Skeletal muscle satellite cell (primary cell): ENCODE measurements at regions not wholly inside any gene's neighbourhood (a gene's known extent, or its start where the extent isn't known, plus 50 kb on each side); places are given as distances from the start of the nearest gene placed in this dataset.

Experiments used
- H3K27me3 ChIP-seq: 2 replicates; pipeline ENCODE4 v1.7.0; 2013; ENCODE audit warnings: low read length; ENCODE audit not compliant: control insufficient read depth, insufficient read depth
- H3K36me3 ChIP-seq: 2 replicates; pipeline ENCODE4 v1.7.0; 2013; ENCODE audit warnings: mild to moderate bottlenecking, control low read depth, low read length; ENCODE audit not compliant: insufficient read depth
- H3K4me1 ChIP-seq: 2 replicates; pipeline ENCODE4 v1.7.0; 2013; ENCODE audit warnings: low read length; ENCODE audit not compliant: control insufficient read depth, insufficient read depth
- H3K4me2 ChIP-seq: 2 replicates; pipeline ENCODE4 v1.7.0; 2013; ENCODE audit warnings: mild to moderate bottlenecking, low read length
- H3K4me3 ChIP-seq: 2 replicates; pipeline ENCODE4 v1.7.0; 2013; ENCODE audit warnings: low read length
- H3K9ac ChIP-seq: 2 replicates; pipeline ENCODE4 v1.7.0; 2013; ENCODE audit warnings: mild to moderate bottlenecking, low read depth, low read length, moderate library complexity
- H3K9me3 ChIP-seq: replicated peaks from 2 replicates; pipeline ENCODE4 v1.7.0; 2013; ENCODE audit warnings: mild to moderate bottlenecking, control low read depth, low read length

- H3K4me1 ChIP-seq: no peaks in the 10 kb centered on the region
These were observed 156.5 kb downstream of the SH3BGRL2 start for GRCh38 chr6:79787626-79788025.

GRCh38 chr6:79784395-79784753 lies 153.2 kb downstream of the SH3BGRL2 start:
- H3K9ac ChIP-seq: no peak overlapping the region
- no peaks in the 10 kb centered on the region for H3K4me1 ChIP-seq
- H3K27me3 ChIP-seq: peaks cover 8% of the 10 kb centered on the region
- H3K4me2 ChIP-seq: no peak overlapping the region
- H3K9me3 ChIP-seq: no peaks in the 10 kb centered on the region
- no peaks in the 10 kb centered on the region for H3K36me3 ChIP-seq
- H3K4me3 ChIP-seq: no peak overlapping the region

More at GRCh38 chr6:79787626-79788025, 156.5 kb downstream of the SH3BGRL2 start:
- no peak overlapping the region for H3K4me2 ChIP-seq
- H3K36me3 ChIP-seq: no peaks in the 10 kb centered on the region
- H3K27me3 ChIP-seq: peaks cover 8% of the 10 kb centered on the region
- H3K9ac ChIP-seq: no peak overlapping the region
- no peaks in the 10 kb centered on the region for H3K9me3 ChIP-seq
- no peak overlapping the region for H3K4me3 ChIP-seq

DNA sequence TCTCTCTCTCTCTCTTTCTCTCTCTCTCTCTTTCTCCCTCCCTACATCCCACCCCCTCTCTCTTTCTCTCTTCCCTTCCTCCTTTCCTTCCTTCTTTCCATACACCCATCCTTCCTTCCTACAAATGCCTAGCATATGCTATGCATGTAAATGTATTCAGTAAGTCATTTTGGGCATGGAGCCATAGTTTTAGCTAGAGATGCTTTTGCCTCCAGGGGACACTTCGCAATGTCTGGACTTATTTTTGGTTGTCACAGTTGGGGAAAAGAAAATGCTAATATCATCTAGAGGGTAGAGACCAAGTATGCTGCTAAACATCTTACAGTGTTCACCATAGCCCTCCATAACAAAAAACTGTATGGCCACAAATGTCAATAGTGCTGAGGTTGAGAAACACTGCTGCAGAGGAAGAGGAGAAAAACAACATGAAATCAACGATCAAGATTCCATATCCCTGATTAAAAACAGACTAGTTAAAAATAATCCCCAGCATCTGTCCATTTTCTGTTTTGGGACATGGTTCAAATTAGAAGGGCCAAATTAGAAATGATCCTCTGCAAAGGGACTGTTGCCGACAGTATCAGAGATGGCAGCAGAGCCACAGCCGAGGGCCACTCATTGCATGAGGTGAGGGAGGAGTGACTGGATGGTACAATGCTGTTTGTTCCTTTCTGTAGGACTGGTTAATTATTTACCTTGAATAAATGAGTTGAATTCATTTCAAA lies 152.7 kb downstream of the SH3BGRL2 start:
- no peaks in the 10 kb centered on the region for H3K9me3 ChIP-seq
- no peaks in the 10 kb centered on the region for H3K4me1 ChIP-seq
- H3K4me3 ChIP-seq: no peak overlapping the region
- no peaks in the 10 kb centered on the region for H3K36me3 ChIP-seq
- no peak overlapping the region for H3K4me2 ChIP-seq
- peaks cover 8% of the 10 kb centered on the region for H3K27me3 ChIP-seq
- no peak overlapping the region for H3K9ac ChIP-seq

- Histone ChIP-seq H3K9ac (no peak overlapping the region), H3K4me2 (no peak overlapping the region), H3K27me3 (peaks cover 8% of the 10 kb centered on the region), H3K4me1 (peaks cover 3% of the 10 kb centered on the region), H3K4me3 (no peak overlapping the region), H3K9me3 (no peaks in the 10 kb centered on the region), H3K36me3 (no peaks in the 10 kb centered on the region)
These were observed 151.9 kb downstream of the SH3BGRL2 start for GRCh38 chr6:79782792-79783580.

- Histone ChIP-seq H3K9ac (no peak overlapping the region), H3K27me3 (peaks cover 8% of the 10 kb centered on the region), H3K36me3 (no peaks in the 10 kb centered on the region), H3K4me2 (no peak overlapping the region), H3K4me3 (no peak overlapping the region), H3K9me3 (no peaks in the 10 kb centered on the region), H3K4me1 (peaks cover 3% of the 10 kb centered on the region)
These were observed 150.8 kb downstream of the SH3BGRL2 start for GRCh38 chr6:79781916-79782315.

DNA sequence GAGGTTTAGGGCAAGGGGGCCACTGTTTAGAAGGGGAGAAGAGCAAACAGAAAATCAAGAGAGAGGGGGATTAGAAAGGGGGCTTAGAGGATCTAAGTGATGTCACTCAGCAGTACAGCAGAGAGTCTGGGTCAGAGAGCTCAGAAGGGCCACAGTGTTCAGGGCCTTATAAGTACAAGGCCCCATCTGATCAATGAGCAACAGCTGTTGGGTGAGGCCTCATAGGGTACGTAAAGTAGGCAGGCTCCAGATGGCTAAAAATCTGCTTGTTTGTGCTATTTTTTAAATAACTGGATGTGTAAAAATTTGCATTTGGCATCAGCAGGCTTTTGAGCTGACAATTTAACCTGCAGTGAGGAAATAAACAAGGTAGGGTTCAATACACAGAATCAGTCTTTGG lies 149.8 kb downstream of the SH3BGRL2 start:
- Histone ChIP-seq H3K4me3 (no peak overlapping the region), H3K36me3 (no peaks in the 10 kb centered on the region), H3K9me3 (no peaks in the 10 kb centered on the region), H3K27me3 (peaks cover 8% of the 10 kb centered on the region), H3K4me1 (peaks cover 3% of the 10 kb centered on the region), H3K9ac (no peak overlapping the region), H3K4me2 (no peak overlapping the region)

DNA sequence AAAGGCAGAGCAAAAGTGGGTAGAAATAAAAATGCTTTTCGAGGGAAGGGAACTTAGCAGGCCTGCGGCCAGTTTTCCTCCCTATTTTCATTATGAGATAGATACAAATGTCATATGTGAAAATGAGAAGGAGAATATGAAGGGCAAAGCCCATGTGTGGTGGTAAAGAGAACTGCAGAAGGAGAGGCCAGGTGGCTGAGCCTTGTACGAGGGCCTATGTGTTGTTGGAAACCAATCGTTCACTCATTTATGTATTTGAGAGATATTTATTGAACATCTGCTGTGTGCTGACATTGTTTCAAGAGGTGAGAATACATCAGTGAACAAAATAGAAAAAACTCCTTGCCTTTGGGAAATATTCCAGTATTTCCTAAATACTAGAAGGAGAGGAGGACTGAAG lies 147.7 kb downstream of the SH3BGRL2 start:
- Histone ChIP-seq H3K4me2 (no peak overlapping the region), H3K4me1 (peaks cover 3% of the 10 kb centered on the region), H3K4me3 (no peak overlapping the region), H3K9me3 (no peaks in the 10 kb centered on the region), H3K36me3 (no peaks in the 10 kb centered on the region), H3K9ac (no peak overlapping the region), H3K27me3 (no peaks in the 10 kb centered on the region)

DNA sequence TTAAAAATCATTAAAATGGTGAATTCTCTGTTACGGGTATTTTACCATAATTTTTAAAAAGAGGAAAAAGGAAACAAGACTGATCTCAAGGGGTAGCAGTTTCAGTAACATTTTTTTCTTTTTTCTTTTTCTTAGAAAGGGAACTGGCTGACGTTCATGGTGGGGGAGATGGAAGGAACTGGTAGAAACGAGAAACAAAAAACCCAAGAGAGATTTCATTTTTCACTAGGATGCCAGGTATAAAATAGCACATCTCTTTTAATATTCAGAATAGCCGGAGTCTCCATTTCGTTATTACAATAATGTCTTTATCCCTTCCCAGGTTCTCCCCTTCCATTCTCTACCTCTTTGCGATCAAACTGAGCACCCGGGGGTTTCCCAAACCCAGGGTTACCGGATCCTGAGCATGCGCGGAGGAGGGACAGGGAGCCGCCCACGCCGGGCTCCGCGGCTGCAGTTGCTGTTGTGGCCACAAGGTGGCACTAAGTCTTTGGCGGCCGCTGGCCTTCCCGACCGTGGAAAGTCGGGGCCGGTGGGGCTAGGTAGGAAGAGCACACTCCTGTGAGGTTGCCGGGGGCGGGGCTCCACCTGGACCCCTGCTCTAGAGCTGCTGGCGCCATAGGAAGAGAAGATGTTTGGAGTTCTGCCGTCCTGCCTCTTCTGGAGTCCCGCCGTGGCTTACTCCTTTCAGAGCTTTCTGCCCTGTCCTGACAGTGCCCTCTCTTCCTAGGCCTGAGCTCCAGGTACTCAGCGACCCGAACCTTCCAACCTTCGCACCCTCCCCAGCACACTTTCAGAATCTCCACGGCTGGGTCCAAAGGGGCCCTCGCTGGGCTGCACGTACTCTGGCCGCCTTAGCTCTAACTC lies 146.8 kb downstream of the SH3BGRL2 start:
- Histone ChIP-seq H3K4me2 (peak overlapping the region; percentile 77), H3K4me1 (peaks cover 3% of the 10 kb centered on the region), H3K9ac (peak overlapping the region; percentile 24), H3K4me3 (peak overlapping the region; percentile 59), H3K36me3 (no peaks in the 10 kb centered on the region), H3K27me3 (no peaks in the 10 kb centered on the region), H3K9me3 (no peaks in the 10 kb centered on the region)

GRCh38 chr6:79776076-79776475 lies 144.9 kb downstream of the SH3BGRL2 start:
- Histone ChIP-seq H3K4me2 (no peak overlapping the region), H3K27me3 (peaks cover 6% of the 10 kb centered on the region), H3K4me1 (peaks cover 3% of the 10 kb centered on the region), H3K9me3 (no peaks in the 10 kb centered on the region), H3K4me3 (no peak overlapping the region), H3K9ac (no peak overlapping the region), H3K36me3 (no peaks in the 10 kb centered on the region)

- H3K36me3 ChIP-seq: no peaks in the 10 kb centered on the region
- no peak overlapping the region for H3K9ac ChIP-seq
- H3K4me2 ChIP-seq: no peak overlapping the region
- H3K27me3 ChIP-seq: peaks cover 8% of the 10 kb centered on the region
- no peak overlapping the region for H3K4me3 ChIP-seq
- no peaks in the 10 kb centered on the region for H3K9me3 ChIP-seq
- H3K4me1 ChIP-seq: peaks cover 3% of the 10 kb centered on the region
These were observed 144.1 kb downstream of the SH3BGRL2 start for GRCh38 chr6:79775222-79775621.

DNA sequence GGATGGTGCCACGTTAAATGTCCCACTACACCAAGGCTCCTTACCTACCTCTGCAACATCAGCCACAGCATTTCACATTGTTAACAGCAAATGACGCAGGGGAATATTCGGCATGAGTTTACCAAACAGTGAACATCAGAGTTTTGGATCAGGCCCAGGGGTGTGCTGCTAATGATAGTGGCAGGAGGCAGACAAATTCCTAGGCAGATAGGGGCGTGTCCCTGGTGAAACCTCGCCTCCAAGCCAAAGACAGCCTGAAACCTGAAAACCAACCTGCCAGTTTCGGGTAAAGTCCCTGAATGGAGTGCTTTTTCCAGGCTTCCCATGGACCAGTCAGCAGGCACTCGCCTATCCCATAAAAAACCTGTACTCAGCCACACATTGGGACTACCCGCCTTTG lies 133.6 kb downstream of the SH3BGRL2 start:
- Histone ChIP-seq H3K27me3 (peaks cover 11% of the 10 kb centered on the region), H3K4me3 (no peak overlapping the region), H3K36me3 (no peaks in the 10 kb centered on the region), H3K4me2 (no peak overlapping the region), H3K9me3 (no peaks in the 10 kb centered on the region), H3K4me1 (no peaks in the 10 kb centered on the region), H3K9ac (no peak overlapping the region)
